Ishikawa (cell line): ENCODE measurements at regions not wholly inside any gene's neighbourhood (a gene's known extent, or its start where the extent isn't known, plus 50 kb on each side); places are given as distances from the start of the nearest gene placed in this dataset.

Experiments used
- CREB1 ChIP-seq: IDR thresholded peaks from 2 replicates; pipeline ENCODE4 v1.6.1; 2012; ENCODE audit warnings: low read depth
- EP300 ChIP-seq: IDR thresholded peaks from 2 replicates; pipeline ENCODE4 v1.6.1; 2012; ENCODE audit warnings: borderline replicate concordance
- MAX ChIP-seq: IDR thresholded peaks from 2 replicates; pipeline ENCODE4 v1.6.1; 2012
- RAD21 ChIP-seq: IDR thresholded peaks from 2 replicates; pipeline ENCODE4 v1.6.1; 2012; ENCODE audit warnings: low read depth
- TAF1 ChIP-seq: IDR thresholded peaks from 2 replicates; pipeline ENCODE4 v1.6.1; 2012; ENCODE audit warnings: low read depth, mild to moderate bottlenecking
- TCF12 ChIP-seq: IDR thresholded peaks from 2 replicates; pipeline ENCODE4 v1.6.1; 2012; ENCODE audit warnings: low read depth
- TEAD4 ChIP-seq: IDR thresholded peaks from 2 replicates; pipeline ENCODE4 v1.6.1; 2012
- YY1 ChIP-seq: IDR thresholded peaks from 2 replicates; pipeline ENCODE4 v1.6.1; 2012; ENCODE audit warnings: low read depth
- ZBTB7A ChIP-seq: IDR thresholded peaks from 2 replicates; pipeline ENCODE4 v1.6.1; 2012; ENCODE audit warnings: low read depth

- TF ChIP-seq TEAD4 (no peak), TCF12 (no peak), EP300 (no peak), YY1 (no peak)
Measured at GRCh38 chr4:140211161-140211560, 57.2 kb upstream of the MAML3 start.

- TF ChIP-seq TEAD4, result no peak
- no peak for TF ChIP-seq ZBTB7A
- no peak for TF ChIP-seq RAD21
- no peak for TF ChIP-seq CREB1
- no peak for TF ChIP-seq MAX
- no peak for TF ChIP-seq TAF1
- TF ChIP-seq EP300, result no peak
Measured at GRCh38 chr4:140208921-140209320, 54.9 kb upstream of the MAML3 start.
